ENCODE measurements at regions not wholly inside any gene's neighbourhood (a gene's known extent, or its start where the extent isn't known, plus 50 kb on each side); places are given as distances from the start of the nearest gene placed in this dataset.

DNA sequence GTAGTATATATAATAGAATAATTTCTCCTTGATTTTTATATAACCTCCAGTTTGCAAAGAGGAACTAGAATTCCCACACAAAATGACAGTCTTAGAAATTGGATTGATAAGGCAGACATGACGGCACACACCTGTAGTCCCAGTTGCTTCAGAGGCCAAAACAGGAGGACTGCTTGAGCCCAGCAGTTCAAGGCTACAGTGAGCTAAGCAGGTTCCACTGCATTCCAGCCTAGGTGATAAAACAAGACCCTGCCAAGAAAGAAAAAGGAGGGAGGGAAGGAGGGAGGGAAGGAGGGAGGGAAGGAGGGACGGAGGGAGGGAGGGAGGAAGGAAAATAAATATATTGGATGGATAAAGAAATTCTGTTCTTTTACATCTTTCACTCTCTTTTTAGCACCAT is 77.6 kb upstream of the SASH1 start:
- no peak overlapping the region for H4K5ac ChIP-seq (ENCODE audit: insufficient read length, low read depth, low read length)
- H3K9ac ChIP-seq (replicated peaks in 1 of 4; ENCODE audit: extremely low read depth in 1 of 4, low read depth in 3 of 4, low read length in 3 of 4) = no peak overlapping the region
- no peak overlapping the region for H3K14ac ChIP-seq (ENCODE audit: insufficient read length)
- no peak for FAIRE-seq
- no peaks in the 10 kb centered on the region; the same call in 1 of the 2 replicates for H3K79me1 ChIP-seq (ENCODE audit: low read depth, low read length)
- H4K8ac ChIP-seq (ENCODE audit: extremely low read depth, insufficient read depth, low read length) = no peak overlapping the region
- H3K56ac ChIP-seq (replicated peaks; ENCODE audit: insufficient read length, low read depth, low read length) = no peak overlapping the region
- ChIA-PET POLR2A (ENCODE audit: partially characterized antibody) (interaction anchor here (1.2 kb wide), 1 partner anchor 77 kb away, joined by 4 read pairs; no protein-coding TSS in a partner anchor), CTCF (ENCODE audit: partially characterized antibody) (interaction anchor here (1.3 to 1.4 kb wide), 2 partner anchors 11 to 201 kb away, joined by 3 to 5 read pairs; no protein-coding TSS in a partner anchor)
- H2BK5ac ChIP-seq (ENCODE audit: low read depth, low read length) = no peak overlapping the region
- H2BK120ac ChIP-seq (replicated peaks; ENCODE audit: low read depth, low read length) = no peak overlapping the region
- no peak overlapping the region for H4K91ac ChIP-seq (replicated peaks; ENCODE audit: insufficient read length, low read length)
- peaks cover 3 to 14% (median 6%) of the 10 kb centered on the region in 4 experiments; a peak in 5 of 7 replicates for H3K4me1 ChIP-seq (replicated peaks in 1 of 4; ENCODE audit: control insufficient read depth in 3 of 4, insufficient read depth in 4 of 4, low read length in 3 of 4)
- no peaks in the 10 kb centered on the region for H3K79me2 ChIP-seq (ENCODE audit: control insufficient read depth in 1 of 2, insufficient read depth in 2 of 2, low read length in 2 of 2)
- H2BK20ac ChIP-seq (ENCODE audit: low read length) = no peak overlapping the region
- no peak overlapping the region for H3K23ac ChIP-seq (ENCODE audit: insufficient read length)
- H3K18ac ChIP-seq (ENCODE audit: extremely low read depth, low read length) = no peak overlapping the region
- H3K4me2 ChIP-seq (ENCODE audit: insufficient read depth in 1 of 2, low read depth in 2 of 2, low read length in 2 of 2) = no peak overlapping the region
- no peak overlapping the region for H3K4ac ChIP-seq (replicated peaks; ENCODE audit: insufficient read length, low read depth, low read length)
- H4K20me1 ChIP-seq (replicated peaks in 1 of 2; ENCODE audit: control insufficient read depth in 1 of 2, insufficient read depth in 2 of 2, low read length in 2 of 2) = no peaks in the 10 kb centered on the region
- no peaks in the 10 kb centered on the region for H3K36me3 ChIP-seq (ENCODE audit: control insufficient read depth in 2 of 4, insufficient read depth in 4 of 4, low read length in 3 of 4)
- no peaks in the 10 kb centered on the region for H3K27me3 ChIP-seq (replicated peaks in 1 of 4; ENCODE audit: control insufficient read depth in 3 of 4, extremely low read depth in 1 of 4, insufficient read depth in 3 of 4, low read length in 3 of 4)
- H3K27ac ChIP-seq (ENCODE audit: low read depth, low read length) = no peak overlapping the region
- no peaks in the 10 kb centered on the region for H3K23me2 ChIP-seq (ENCODE audit: low read depth, low read length)
- H3K4me3 ChIP-seq (ENCODE audit: extremely low read depth in 1 of 4, insufficient read depth in 2 of 4, low read depth in 3 of 4, low read length in 4 of 4) = no peak overlapping the region
- no peak for DNase-seq (ENCODE audit: low read depth in 1 of 2, low spot score in 2 of 2)
- TF ChIP-seq TEAD4 (IDR thresholded peaks at IDR 0.05; ENCODE audit: low read depth, low read length) (peak; percentile 81), RBBP5 (IDR thresholded peaks at IDR 0.05; ENCODE audit: borderline replicate concordance, low read depth, low read length) (no peak), KDM1A (IDR thresholded peaks at IDR 0.05; ENCODE audit: borderline replicate concordance, low read length) (no peak; the same call in 1 of the 2 replicates), CTBP2 (IDR thresholded peaks at IDR 0.05; ENCODE audit: borderline replicate concordance, insufficient read depth, insufficient read length, low read length) (no peak), SP1 (IDR thresholded peaks at IDR 0.05; ENCODE audit: low read depth, low read length) (0 out of 2 replicates have a peak, but pooled peaks have one; percentile 44), JUN (IDR thresholded peaks at IDR 0.05; ENCODE audit: low read depth, low read length) (no peak)
- no peaks in the 10 kb centered on the region for H3K9me3 ChIP-seq (ENCODE audit: insufficient read depth in 2 of 2, low read depth in 1 of 2, low read length in 1 of 2)
- H2AFZ ChIP-seq (ENCODE audit: low read length) = no peak overlapping the region
- H2AK5ac ChIP-seq (ENCODE audit: low read depth, low read length) = no peak overlapping the region
- WGBS, 2 experiments (ENCODE audit: extremely low coverage in 1 of 2, insufficient coverage in 1 of 2, insufficient read length in 1 of 2, insufficient replicate concordance in 2 of 2, low coverage in 1 of 2, low lambda C conversion rate in 2 of 2, missing lambda C conversion rate in 1 of 2) = 75 to 85% methylated on average over 1 of the region's 2 CpGs
- H2BK15ac ChIP-seq (ENCODE audit: low read length) = no peak overlapping the region
- H2BK12ac ChIP-seq (ENCODE audit: low read depth, low read length) = no peak overlapping the region

Data from H1 (cell line).